ENCODE measurements at regions not wholly inside any gene's neighbourhood (a gene's known extent, or its start where the extent isn't known, plus 50 kb on each side); places are given as distances from the start of the nearest gene placed in this dataset.

- TF ChIP-seq, protein P1, sequence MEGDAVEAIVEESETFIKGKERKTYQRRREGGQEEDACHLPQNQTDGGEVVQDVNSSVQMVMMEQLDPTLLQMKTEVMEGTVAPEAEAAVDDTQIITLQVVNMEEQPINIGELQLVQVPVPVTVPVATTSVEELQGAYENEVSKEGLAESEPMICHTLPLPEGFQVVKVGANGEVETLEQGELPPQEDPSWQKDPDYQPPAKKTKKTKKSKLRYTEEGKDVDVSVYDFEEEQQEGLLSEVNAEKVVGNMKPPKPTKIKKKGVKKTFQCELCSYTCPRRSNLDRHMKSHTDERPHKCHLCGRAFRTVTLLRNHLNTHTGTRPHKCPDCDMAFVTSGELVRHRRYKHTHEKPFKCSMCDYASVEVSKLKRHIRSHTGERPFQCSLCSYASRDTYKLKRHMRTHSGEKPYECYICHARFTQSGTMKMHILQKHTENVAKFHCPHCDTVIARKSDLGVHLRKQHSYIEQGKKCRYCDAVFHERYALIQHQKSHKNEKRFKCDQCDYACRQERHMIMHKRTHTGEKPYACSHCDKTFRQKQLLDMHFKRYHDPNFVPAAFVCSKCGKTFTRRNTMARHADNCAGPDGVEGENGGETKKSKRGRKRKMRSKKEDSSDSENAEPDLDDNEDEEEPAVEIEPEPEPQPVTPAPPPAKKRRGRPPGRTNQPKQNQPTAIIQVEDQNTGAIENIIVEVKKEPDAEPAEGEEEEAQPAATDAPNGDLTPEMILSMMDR (IDR thresholded peaks at IDR 0.05), result no peak
- TF ChIP-seq ZFX (IDR thresholded peaks at IDR 0.05; ENCODE audit: borderline replicate concordance), result no peak
These were observed 680.7 kb downstream of the NR4A2 start for GRCh38 chr2:155651851-155652250.
